HG03571 (cell line): ENCODE measurements at regions not wholly inside any gene's neighbourhood (a gene's known extent, or its start where the extent isn't known, plus 50 kb on each side); places are given as distances from the start of the nearest gene placed in this dataset.
"Not testable (repeated sequence)": the region's sequence is repeated elsewhere in the genome, so short reads cannot be mapped to it uniquely, and the experiment has no call there.

Experiments used
- ATAC-seq: cut with Tn5 transposase; IDR thresholded peaks from one replicate; pipeline ENCODE4 v1.9.1; 2021; ENCODE audit not compliant: unreplicated experiment

DNA sequence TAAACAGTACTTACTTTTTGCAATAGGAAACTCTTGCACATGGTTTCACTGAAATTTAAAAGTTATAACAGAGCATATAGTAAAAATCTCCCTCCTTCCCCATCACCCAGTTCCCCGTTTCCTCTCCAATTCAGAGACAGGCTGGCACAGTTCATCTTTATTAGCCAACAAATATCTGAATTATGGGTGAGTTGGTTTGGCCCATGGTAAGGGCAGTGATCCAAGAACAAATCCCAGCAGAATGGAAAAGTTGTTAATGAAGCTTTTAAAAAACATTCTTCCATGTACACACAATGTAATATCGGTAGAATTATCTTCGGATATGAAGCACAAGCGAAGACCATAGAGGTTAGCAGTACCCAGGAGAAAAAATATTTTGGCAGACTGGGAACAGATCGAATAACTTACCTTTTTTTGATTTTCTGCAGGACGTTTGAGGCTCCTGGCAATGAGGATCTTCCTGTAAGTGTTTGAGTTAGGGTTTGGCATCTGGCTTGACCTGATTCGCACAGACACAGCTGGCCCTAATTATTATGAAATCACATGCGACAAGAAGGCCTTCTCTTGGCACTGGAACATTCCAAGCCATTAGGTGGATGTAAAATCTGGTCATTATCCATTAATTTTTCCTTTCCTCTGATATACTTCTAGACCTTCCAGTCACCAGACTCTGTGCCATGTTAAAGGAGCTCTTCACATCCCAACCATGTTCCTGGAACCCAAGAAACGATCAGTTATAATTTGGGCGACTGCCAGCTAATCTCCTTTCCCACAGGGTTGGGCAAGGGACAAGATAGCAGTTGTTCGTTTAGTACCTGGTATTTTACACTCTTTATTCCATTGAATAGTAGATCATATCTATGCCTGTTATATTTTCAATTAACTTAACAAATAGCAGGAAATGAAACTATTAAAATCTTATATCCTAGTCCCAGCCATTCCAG, 139.4 kb upstream of the TSC22D1 start:
- no peak for ATAC-seq

DNA sequence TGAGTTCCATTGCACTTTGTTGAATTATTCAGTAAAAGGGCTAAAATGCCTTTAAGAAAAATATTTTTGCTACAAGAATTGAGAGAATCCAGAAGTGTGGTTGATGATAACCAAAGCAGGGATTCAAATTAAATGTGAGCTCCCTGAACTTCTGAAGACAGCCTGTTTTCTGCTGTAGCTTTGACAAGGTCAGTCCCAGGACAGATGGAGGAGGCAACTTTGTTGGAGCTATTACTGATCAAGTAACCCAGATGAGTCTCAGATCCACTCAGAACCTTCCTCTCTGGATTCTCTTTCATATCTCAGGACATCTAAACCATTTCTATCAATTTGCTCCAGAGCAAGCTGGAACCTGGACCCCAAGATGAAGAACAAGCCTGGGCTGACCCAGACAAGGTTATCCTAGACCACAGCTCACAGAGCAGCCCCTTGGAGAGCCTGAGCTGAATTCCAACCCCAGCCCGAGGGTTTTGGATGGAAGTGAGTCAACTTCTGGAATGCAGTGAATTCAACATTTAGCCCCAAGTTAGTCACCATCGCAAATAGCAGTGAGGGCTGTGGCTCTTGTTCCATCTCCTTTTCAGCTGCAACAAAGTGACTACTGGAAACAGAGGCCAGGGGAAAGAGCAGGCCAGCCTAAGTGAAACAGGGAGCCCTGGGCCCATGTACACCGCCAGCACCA, 137.8 kb upstream of the TSC22D1 start:
- ATAC-seq, result no peak

DNA sequence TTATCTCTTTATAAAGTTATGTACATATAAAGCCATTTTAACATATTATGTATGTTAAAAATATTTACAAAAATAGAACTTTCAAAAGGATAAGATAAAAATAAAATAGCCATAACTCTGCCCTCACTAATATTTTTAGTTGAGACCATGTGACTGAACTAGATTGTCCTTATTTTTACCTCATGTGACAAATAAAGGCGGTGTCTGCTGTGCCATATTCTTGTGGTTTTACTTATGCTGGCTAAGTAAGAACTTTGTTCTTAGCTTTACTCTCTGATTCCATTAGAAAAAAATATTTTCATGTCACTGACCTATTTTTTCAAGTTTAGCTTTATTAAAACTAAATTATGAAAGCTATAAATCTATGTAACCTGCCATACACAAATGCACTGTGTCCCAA, 135.6 kb upstream of the TSC22D1 start:
- ATAC-seq, result no peak

DNA sequence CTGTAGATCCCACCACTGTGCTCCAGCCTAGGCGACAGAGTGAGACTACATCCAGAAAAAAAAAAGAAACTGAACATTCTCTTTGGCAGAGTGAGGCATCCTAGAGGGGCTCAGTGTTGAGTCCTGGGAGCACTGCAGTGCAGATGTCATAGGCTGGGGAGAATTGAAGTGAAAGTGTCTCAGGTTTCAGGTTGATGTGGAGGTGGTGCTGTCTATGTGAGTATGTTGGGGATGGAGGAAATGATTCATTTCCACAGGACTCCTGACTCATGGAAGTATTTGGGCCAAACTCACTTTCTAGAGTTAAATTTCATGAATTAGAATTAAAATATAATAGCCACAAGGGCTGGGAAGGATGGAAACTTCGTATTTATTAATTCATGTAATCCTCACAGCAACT, 134.4 kb upstream of the TSC22D1 start:
- no peak for ATAC-seq

DNA sequence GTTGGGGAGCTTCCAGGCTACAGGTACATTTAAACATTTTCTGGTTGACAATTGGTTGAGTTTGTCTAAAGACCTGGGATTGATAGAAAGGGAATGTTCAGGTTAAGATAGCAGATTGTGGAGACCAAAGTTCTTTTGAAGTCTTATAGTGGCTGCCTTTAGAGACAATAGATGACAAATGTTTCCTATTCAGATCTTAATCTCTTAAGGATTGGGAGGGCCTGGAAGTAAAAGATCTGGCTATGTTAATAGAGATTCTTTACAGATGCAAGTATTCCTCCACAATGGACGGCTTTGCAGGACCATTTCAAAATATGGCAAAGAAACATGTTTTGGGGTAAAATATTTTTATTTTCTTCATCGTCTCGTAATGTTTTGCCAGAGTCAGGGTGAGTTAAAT, 128.7 kb upstream of the TSC22D1 start:
- ATAC-seq, result not testable (repeated sequence)

DNA sequence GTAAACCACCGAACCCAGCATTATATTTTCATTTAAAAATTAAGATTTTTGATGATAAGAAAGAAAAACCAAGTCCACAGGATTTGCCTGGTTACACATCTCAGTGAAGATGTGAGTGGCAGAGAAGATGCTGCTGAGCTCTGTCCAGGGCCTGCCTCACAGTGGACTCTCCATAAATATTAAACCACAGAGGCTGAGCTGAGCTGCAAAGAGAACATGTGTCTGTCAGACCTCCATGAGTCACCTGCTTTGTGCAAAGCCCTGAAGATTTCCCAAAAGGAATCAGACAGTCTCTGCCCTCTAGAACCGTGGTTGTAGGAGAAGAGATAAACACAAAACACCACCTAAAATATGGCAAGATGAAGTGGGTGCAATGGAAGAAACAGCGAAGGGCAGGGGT, 127.2 kb upstream of the TSC22D1 start:
- no peak for ATAC-seq

DNA sequence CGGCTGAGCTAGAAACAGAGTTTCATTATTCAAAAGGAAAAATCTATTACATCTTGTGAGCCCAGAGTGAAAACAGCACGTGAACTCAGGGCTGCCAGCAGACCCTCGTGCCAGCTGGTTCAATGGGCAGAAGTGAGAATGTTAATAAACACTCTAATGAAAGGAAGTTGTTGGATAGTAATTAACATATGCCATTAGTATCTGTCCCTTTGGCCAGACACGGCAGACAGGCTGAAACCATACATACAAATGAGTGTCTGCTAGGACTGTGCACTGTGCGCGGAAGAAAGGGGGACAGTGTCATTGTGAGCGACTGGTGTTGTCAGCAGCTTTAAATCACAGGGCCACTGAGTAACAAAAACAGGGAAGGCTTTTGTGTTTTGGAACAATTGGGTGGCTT, 121.9 kb upstream of the TSC22D1 start:
- ATAC-seq, result no peak

DNA sequence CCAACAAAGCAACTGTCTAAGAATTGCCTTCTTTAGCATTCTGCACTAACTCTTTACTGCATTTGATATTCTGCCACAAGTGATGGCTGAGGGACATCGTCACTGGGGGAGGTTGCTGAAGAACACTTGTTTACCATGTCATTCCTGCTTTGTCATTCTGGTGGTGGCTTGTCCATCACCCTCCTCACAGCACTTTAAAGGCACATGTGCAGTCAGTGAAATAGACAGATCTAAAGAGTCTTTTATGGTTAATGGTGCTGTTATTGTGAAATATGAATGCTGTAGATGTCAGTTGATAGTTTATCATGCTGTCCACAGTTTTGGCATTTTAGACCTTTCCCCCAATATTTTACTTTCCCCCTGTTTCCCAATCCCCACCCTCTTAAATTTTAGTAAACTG, 120.9 kb upstream of the TSC22D1 start:
- no peak for ATAC-seq

DNA sequence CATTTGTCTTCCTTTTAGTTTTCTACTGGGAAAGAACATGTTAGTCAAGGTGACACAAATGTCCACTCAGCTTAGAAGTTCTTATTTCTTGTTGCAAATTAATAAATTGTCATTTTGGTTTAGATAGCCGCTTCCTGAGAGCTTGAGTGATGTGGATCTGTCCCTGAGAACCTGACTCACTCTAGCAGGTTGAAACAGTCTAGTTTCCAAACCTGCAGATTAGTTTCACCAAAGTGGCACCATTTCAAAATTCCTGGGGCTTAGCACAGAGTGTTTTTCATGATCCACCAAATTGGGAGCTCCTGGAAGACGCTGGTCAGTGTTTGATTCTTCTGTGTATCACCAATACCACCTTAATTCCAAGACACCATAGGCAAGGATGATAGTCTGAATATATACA, 119.4 kb upstream of the TSC22D1 start:
- no peak for ATAC-seq

DNA sequence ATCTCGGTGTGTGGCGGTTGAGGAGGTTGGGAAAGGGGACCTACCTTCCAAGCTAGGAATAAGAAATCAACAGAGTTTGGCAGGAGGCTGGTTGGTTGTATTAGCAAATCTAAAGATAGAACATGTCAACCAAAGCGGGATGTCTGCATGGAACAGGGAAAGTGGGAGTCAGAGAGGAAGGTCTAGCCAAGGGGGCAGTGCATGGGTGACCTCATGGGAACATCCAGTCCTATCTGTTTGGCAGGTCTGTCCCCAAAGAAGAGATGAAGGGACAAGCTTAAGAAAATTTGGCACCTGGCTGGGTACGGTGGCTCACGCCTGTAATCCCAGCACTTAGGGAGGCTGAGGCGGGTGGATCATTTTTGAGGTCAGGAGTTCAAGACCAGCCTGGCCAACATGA, 118.7 kb upstream of the TSC22D1 start:
- no peak for ATAC-seq

DNA sequence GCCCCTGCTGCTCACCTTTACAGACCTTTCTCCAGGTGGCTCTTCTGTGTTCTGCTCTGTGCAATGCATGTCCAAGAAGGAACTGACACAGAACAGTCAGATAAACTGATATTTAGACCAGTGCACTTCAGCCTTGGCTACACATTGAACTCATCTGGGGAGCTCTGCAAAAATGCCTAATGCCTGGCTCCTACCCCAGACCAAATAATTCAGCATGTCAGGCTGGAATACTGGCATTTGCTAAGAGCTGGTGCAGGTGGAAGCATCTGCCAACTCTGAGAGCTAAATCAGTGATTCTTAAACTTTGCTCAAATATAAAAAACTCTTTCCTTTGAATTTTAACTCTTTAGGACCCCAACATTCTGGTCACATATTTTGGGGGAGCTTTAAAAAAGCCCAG, 118.2 kb upstream of the TSC22D1 start:
- ATAC-seq, result no peak

DNA sequence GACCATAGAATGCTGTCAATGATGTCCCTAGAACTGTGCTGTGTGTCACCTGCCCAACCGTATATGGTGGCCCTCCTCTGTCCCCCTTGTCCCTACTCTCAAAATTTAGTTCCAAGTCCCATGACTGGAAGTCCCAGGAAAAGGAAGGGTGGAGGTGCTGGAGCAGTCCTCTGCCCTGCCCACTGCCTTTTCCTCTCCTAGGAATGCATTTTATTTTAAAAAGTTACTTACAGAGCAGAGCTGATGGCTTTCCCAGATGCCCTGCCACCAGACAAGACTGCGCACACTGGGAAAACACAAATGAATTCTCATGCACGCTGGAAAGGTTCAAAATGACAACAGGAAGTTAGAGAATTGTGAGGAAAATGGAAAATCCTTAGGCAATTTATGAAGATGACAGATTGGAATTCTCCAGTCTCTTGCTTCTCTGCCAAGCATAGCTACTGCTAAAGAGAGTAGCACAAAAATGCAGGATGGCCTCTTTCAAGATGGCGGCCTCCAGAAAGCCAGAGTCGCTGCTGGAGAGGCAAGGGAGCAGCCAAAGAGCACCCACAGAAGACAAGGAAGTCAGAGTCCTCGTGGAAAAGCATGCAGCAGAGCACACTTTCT, 117.1 kb upstream of the TSC22D1 start:
- no peak for ATAC-seq

DNA sequence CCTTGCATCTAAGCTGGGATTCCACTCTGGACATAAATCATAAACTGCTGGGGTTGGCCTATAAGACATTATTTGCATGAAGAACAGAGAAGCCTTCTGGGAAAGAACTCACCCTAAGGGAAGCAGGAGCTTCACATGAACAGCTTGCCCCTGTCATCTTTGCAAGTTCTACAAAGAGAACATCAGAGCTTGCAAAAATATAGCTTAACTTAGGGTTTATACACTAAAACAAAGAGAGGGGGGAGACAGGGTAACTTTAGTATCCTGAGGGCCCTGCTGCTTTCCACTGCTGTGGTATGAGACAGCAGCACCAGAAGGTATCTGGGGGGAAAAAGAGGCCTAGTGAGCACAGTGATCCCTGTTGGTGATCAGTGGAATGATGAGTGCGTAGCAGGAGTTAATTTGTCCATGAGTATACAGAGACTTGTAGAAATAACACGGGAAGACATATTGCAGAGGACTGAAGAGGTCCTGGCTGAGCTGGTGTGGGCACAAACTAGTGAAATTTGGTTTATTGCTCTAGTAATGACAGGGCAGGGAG, 116.1 kb upstream of the TSC22D1 start:
- ATAC-seq, result no peak

DNA sequence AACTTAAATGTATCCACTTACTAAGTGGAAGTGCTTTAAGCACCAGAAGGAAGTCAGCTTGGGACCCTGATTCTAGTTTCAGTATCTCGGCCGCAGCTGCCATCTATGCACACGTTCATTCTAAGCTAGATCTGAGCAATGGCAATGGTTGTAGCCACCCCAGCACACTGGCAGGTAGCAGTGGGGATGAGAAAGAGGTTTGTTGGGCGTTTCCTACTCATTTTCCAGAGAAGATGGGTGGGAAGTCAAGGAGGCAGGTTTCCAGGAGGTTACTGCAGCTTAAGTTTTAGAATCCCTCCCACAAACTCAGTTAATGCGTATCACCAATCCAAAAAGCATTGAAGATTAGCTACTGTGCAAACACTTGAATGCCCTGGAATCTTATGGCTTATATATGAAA, 114.2 kb upstream of the TSC22D1 start:
- ATAC-seq, result no peak

DNA sequence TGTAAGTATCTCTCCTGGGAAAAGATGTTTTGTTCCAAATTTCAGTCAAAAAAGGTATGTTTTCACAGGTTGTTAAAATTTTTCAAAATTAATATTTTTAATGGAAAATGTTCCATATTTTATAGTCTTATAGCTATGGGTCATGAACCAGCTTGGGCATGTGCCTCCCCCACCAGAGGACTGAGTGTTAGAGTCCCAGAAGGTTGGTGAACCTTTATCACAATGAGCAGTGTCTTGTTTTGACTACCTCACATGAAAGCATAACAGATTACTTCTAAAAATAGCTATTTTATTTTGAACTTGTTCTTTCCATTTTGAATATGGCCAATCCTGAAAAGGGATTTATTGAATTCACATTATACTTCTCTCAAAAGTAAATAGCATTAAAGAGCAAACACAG, 112.5 kb upstream of the TSC22D1 start:
- ATAC-seq, result no peak

DNA sequence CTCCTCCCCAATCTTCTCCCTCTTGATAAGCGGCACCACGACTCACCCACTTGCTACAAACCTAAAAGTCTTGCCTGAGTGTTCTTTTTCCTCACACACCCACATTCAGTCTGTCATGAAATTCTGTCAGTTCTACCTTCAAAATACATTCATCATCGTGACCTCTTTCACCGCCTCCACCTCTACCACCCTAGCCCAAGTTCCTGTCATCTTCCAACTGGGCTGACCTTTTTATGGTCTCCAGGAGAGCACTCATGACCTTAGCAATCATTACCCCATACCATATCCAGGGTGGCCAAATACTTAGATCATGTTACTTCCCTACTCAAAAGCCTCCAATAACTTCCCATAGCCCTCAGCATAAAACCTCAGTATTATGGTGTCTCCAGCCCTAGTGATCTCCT, 110.4 kb upstream of the TSC22D1 start:
- ATAC-seq, result no peak

DNA sequence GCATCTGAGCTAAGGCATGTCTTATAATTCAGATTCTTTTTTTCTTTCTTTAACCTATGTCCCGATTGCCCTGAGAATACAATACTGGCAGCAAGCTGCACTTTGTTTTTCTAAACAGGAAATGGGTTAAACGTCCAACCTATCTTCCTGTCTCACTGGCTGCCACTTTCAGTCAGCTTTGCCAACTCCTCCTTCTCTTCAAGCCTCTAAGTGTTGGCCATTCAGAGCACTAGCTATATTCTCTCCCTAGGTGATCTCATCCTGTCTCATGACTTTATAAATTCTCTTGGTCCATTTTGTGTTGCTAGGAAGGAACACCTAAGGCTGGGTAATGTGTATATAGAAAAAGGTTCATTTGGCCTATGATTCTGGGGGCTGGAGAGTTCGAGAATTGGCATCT, 109.5 kb upstream of the TSC22D1 start:
- no peak for ATAC-seq

DNA sequence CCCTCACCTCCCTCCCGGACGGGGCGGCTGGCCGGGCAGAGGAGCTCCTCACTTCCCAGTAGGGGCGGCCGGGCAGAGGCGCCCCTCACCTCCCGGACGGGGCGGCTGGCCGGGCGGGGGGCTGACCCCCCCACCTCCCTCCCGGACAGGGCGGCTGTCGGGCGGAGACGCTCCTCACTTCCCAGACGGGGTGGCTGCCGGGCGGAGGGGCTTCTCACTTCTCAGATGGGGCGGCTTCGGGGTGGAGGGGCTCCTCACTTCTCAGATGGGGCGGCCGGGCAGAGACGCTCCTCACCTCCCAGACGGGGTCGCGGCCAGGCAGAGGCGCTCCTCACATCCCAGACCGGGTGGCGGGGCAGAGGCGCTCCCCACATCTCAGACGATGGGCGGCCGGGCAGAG, 106.3 kb upstream of the TSC22D1 start:
- ATAC-seq, result not testable (repeated sequence)

DNA sequence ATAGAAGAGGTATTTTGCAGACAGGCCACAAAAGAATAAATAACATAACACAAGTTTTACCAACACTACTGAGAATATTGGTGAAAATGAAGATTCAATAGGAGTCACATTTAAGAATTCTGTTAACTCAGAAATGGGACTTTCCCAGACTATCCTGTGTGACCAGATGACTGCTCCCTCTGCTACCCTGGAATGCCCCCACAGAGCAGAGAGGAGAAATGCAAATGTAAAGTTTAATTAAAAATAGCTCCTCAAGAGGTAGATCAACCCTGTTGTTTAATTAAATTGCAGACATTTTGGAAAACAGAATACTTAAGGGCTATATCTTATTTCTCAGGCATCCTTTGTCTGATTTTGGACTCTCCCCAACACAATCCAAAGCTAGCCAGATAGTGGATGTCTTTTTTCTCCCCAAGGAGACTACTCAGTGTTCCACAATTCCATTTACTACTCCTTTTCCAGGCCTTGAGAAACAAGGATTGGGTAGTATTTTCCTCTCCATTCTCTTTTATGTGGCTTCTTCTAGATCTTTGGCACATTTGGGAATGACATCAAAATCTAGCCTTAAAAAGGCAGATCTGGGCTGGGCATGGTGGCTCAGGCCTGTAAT, 104.7 kb upstream of the TSC22D1 start:
- ATAC-seq, result no peak

DNA sequence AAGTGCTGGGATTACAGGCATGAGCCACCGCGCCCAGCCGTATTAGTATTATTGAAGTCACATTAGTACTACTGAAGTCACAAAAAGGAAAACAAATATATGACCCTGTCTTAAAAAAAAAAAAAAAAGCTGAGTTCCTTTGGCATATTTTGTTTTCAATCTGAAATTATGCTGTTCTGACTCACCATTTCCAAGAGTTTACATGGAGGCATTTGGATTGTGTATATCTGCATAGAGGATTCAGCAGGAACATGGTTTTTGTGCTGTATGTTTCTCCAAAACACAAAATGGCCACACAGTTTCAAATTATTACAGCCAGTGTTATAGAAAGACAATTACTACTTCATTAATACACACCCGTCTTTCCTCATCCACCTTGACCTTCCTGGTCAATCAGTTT, 103.5 kb upstream of the TSC22D1 start:
- no peak for ATAC-seq

DNA sequence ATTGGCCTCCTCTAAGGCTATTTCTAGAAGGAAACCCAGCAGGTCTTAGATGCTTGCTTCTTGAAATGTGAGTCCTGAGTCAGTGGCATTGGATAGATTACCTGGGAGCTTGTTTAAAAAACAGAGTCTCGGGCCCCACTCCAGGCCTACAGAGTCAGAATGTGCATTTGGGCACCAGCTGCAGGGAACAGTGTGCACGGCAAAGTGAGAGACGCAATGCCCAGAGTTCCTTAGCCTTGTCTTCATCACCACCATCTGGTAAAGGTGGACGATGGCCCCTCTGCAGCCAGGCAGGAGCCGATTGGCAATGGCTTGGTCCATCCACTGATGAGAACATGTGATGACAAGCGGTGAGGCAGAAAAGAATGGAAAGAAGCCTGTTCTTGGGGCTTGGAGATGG, 102.1 kb upstream of the TSC22D1 start:
- no peak for ATAC-seq
